Brain microvascular endothelial cell (primary cell): ENCODE measurements at regions not wholly inside any gene's neighbourhood (a gene's known extent, or its start where the extent isn't known, plus 50 kb on each side); places are given as distances from the start of the nearest gene placed in this dataset.
"Not testable (repeated sequence)": the region's sequence is repeated elsewhere in the genome, so short reads cannot be mapped to it uniquely, and the experiment has no call there.

Experiments used
- DNase-seq: peaks from one replicate; pipeline ENCODE4 v3.0.0-alpha.2; 2020
- H3K27ac ChIP-seq: fragments of 250-450 bp; sonication (Bioruptor Pico); 2 replicates; pipeline ENCODE4 v1.5.1; 2020; ENCODE audit warnings: mild to moderate bottlenecking, moderate library complexity
- H3K27me3 ChIP-seq: fragments of 250-450 bp; sonication (Bioruptor Pico); replicated peaks from 2 replicates; pipeline ENCODE4 v1.5.1; 2020; ENCODE audit warnings: mild to moderate bottlenecking
- H3K36me3 ChIP-seq: fragments of 250-450 bp; sonication (Bioruptor Pico); replicated peaks from 2 replicates; pipeline ENCODE4 v1.5.1; 2020; ENCODE audit warnings: mild to moderate bottlenecking
- H3K4me3 ChIP-seq: 2 replicates; pipeline ENCODE4 v1.5.1; 2011; ENCODE audit warnings: low read depth, mild to moderate bottlenecking, control low read depth, low read length, moderate library complexity
- CTCF ChIP-seq: IDR thresholded peaks from 2 replicates; pipeline ENCODE4 v1.5.1; 2011; ENCODE audit warnings: low read depth, mild to moderate bottlenecking, moderate library complexity, low read length, control low read depth, inconsistent platforms; ENCODE audit errors: missing control alignments
- in situ Hi-C: cut with HindIII; loops from 2 replicates; pipeline ENCODE4 v1.10.0; 2017; ENCODE audit warnings: low sequenced_read_pairs, low pct_ligation_motif_present

- H3K27ac ChIP-seq = no peak overlapping the region
- no peaks in the 10 kb centered on the region for H3K27me3 ChIP-seq
- TF ChIP-seq CTCF = no peak
- no peak for DNase-seq
- H3K36me3 ChIP-seq = no peaks in the 10 kb centered on the region
- in situ Hi-C loops = no loop called here
- no peak overlapping the region for H3K4me3 ChIP-seq
Measured at GRCh38 chr9:36499174-36499890, 73.4 kb upstream of the MELK start.

GRCh38 chr9:36493564-36493963 lies 79.1 kb upstream of the MELK start:
- H3K27ac ChIP-seq, in situ Hi-C loops, H3K27me3 ChIP-seq, H3K4me3 ChIP-seq, DNase-seq, H3K36me3 ChIP-seq: not testable (repeated sequence)

GRCh38 chr9:36492865-36493264 lies 79.8 kb upstream of the MELK start:
- in situ Hi-C loops = no loop called here
- Histone ChIP-seq H3K27me3 (no peaks in the 10 kb centered on the region), H3K27ac (no peak overlapping the region), H3K36me3 (no peaks in the 10 kb centered on the region), H3K4me3 (no peak overlapping the region)
- TF ChIP-seq CTCF = no peak
- peak; percentile 9 for DNase-seq

- Histone ChIP-seq H3K4me3 (no peak overlapping the region), H3K27me3 (no peaks in the 10 kb centered on the region), H3K27ac (no peak overlapping the region), H3K36me3 (no peaks in the 10 kb centered on the region)
- TF ChIP-seq CTCF = no peak
- in situ Hi-C loops = no loop called here
- no peak for DNase-seq
Measured at GRCh38 chr9:36489453-36489852, 83.2 kb upstream of the MELK start.

GRCh38 chr9:36488389-36488756 lies 84.3 kb upstream of the MELK start:
- Histone ChIP-seq H3K27ac (peak overlapping the region; percentile 80), H3K36me3 (no peaks in the 10 kb centered on the region), H3K27me3 (no peaks in the 10 kb centered on the region), H3K4me3 (peak overlapping the region; percentile 62)
- no peak for DNase-seq
- in situ Hi-C loops = no loop called here
- TF ChIP-seq CTCF = no peak

- Histone ChIP-seq H3K4me3 (peak overlapping the region; percentile 91), H3K36me3 (no peaks in the 10 kb centered on the region), H3K27me3 (no peaks in the 10 kb centered on the region), H3K27ac (peak overlapping the region; percentile 80)
- TF ChIP-seq CTCF = no peak
- peak; percentile 82 for DNase-seq
- in situ Hi-C loops = no loop called here
Measured at GRCh38 chr9:36487482-36488388, 85.0 kb upstream of the MELK start.
